Stimulated activated CD4-positive, alpha-beta T cell treated with anti-CD3 and anti-CD28 coated beads, Interleukin-1b, Interleukin-23, amount 100 ng/mL, for 24 hours (primary cell): ENCODE measurements at regions not wholly inside any gene's neighbourhood (a gene's known extent, or its start where the extent isn't known, plus 50 kb on each side); places are given as distances from the start of the nearest gene placed in this dataset.

Source experiments
- DNase-seq, 4 experiments: peaks; one replicate each; pipeline ENCODE4 v3.0.0-alpha.2; 2020; ENCODE audit warnings: low read depth in 4 of 4, low spot score in 1 of 4

- no peak for DNase-seq
Measured at GRCh38 chr13:87078947-87079795, 592.0 kb upstream of the SLITRK5 start.

DNA sequence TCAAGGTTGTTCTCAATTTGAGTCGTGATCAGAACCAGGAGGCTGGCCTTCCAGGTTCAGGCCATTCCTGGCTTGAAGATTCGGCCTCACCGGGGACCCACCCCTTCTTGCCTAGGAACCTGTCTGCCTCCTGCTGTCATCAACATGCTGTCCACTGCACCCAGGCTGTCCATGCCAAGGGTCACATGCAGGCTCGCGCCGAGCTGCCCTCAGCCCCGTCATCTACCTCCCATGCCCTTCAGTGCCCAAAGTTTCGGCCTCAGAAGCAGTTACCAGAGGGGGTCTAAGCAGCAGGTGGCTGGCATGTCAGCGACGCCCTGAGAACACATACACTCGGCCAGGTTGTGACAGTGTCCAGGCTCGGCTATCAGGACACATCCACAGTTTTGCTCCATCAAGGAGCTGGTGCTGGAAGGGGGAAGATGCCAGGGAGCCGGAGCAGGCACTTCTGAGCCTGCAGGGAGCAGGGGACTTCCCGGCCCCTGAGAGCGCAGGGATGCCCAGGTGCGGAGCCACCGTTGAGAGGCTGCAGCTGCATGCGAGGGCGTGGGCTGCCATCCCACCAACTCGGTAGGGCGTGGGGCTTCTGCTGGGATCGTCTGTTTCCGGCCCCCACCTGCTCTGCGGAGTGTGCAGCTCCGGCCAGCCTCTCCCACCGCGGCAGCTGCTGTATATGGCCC lies 590.9 kb upstream of the SLITRK5 start:
- DNase-seq, result no peak

- DNase-seq, result no peak
Measured at GRCh38 chr13:87084192-87084591, 587.0 kb upstream of the SLITRK5 start.

- DNase-seq, result no peak
Measured at GRCh38 chr13:87087741-87088140, 583.4 kb upstream of the SLITRK5 start.

DNA sequence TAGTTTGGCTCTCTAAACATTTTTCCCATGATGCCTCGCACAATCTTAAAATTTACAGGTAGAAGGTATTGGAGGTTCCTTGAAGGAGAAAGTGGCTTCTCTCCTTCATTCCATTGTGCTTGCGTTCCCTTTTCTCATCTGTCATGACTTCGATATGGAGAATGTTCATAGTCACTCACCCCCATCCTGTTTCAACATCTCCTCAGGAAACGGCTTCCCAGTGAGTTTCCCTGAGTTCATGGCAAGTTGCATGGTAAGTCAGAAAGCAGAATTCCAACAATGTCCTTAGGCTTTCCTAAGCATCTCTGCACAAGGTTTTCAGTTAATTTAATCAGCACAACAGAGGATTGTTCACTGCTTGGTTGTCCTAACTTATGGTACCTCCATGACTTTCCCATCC lies 581.8 kb upstream of the SLITRK5 start:
- no peak for DNase-seq

- DNase-seq, result no peak
Measured at GRCh38 chr13:87093399-87093798, 577.8 kb upstream of the SLITRK5 start.

GRCh38 chr13:87094646-87095045 lies 576.5 kb upstream of the SLITRK5 start:
- DNase-seq, result no peak

GRCh38 chr13:87100431-87100830 lies 570.7 kb upstream of the SLITRK5 start:
- no peak for DNase-seq

DNA sequence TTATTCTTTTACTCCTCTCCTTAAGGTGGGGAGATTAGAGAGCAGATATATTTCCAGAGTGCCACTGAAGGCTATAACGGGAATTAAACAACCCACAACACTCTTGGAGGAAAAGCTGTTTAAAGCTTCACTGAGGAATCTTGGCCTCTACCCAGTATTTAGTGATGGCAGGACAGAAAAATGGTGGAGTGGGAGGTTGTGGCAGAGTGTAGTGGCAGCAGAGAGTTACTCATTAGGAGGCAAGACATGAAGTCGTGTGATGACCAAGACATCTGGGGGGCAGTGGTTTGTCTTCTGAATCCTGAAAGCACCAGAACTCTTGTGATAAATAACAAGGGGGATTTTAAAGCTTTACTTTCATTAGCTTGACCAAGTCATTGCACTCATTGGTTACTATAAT lies 563.5 kb upstream of the SLITRK5 start:
- no peak for DNase-seq

DNA sequence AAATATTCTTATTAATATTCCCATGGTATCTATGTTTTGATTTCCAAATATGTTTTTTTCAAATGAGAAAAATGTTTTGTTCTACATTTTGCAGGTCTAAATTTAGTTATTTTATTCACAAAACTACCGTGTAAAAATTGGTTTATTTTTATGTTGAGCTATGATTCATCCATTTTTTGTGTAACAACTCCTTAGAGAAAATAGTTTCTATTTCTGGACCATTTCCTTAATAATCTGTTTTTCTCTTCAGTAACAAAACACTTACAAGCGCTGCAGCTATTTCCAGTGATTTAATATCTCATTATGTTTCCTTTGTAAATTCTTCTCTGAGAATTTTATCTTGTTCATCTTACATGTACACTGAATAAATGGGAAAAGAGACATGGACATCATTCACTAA lies 550.7 kb upstream of the SLITRK5 start:
- no peak for DNase-seq

DNA sequence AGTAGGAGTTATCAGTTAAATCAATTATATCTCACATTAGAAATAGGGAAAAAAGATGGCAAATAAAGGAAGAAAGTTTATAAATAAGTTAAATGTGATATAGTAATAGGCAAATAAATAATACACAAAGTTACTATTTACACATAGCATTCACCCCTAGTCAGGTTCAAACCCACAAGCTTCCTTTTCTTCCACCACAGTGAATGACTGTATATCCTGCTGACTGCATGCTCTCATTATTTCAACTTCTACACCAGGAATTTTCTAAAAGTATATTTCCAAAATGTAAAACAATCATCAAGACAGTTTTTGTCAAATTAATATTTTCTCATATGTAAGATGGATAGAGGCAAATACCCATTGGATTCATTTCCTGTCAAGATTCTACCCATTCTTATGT lies 548.6 kb upstream of the SLITRK5 start:
- DNase-seq, result no peak

GRCh38 chr13:87123987-87124784 lies 547.0 kb upstream of the SLITRK5 start:
- no peak for DNase-seq

GRCh38 chr13:87124785-87125074 lies 546.4 kb upstream of the SLITRK5 start:
- no peak for DNase-seq

DNA sequence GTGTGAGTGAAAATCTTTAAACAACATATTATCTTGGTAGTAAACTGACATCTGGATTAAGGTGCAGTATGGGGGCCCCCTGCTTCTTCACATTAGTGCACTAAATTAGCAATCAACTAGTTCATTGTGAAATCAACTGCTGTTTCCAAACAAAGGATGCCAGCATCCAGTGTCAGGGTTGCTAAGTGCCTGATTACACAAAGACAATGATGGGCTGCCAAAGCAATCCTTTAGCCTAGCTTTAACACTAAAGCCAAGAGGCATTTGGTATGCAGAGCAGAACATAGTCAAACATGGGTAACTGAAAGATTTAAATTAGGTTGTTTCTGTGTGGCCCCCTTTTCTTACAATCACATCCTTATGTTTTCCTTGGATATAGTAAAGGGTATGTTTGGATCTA lies 543.1 kb upstream of the SLITRK5 start:
- no peak for DNase-seq

GRCh38 chr13:87128491-87128890 lies 542.7 kb upstream of the SLITRK5 start:
- no peak for DNase-seq

DNA sequence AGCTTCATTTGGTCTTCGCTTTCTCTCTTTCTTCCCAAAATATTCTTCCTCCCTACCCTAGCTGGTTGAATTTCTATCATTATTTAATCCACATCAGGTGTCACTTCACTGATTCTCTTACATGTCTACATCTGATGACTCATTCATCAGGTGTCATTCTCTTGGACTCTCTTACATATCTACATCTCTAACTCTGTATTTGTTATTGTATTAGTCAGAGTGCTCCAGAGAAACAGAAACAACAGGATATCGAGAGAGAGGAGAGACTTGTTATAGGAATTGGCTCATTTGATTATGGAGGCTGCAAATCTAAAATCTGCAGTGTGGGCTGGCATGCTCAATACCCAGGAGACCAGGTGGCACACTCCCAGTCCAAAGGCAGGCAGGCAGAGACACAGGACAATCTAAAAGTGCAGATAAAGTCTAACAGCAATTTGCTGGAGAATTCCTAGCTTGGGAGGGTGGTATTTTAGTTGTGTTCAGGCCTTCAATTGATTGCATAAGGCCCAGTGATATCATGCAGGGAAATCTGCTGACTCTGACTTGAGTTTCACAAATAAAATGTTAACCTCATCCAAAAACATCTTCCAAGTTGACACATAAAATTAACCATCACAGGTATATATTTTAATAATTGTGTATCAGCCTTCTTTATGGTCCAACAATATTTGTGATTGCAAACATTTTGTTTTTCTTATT lies 541.4 kb upstream of the SLITRK5 start:
- DNase-seq, result no peak

GRCh38 chr13:87130423-87130822 lies 540.7 kb upstream of the SLITRK5 start:
- no peak for DNase-seq

- no peak for DNase-seq
Measured at GRCh38 chr13:87131611-87132010, 539.6 kb upstream of the SLITRK5 start.

GRCh38 chr13:87138866-87139265 lies 532.3 kb upstream of the SLITRK5 start:
- DNase-seq, result no peak

GRCh38 chr13:87147076-87147475 lies 524.1 kb upstream of the SLITRK5 start:
- DNase-seq, result no peak

DNA sequence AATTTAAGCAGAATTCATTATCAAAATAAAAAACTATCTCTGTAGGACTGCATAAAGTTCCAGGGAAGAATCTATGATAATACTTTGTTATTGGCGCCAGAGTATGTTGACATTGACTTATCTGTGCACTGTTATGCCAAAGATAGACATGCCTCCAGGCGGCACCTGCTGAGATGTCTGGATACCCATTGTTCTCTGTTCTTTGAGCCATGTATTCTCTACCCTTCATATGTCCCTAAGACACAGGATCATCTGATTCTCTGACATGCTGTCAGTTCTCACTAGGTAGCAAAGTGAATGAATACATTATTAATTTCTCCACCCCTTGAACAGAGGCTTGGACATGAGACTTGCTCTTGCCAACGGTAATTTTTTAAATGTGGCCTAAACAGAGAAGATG lies 517.8 kb upstream of the SLITRK5 start:
- DNase-seq, result no peak
